ENCODE measurements at regions not wholly inside any gene's neighbourhood (a gene's known extent, or its start where the extent isn't known, plus 50 kb on each side); places are given as distances from the start of the nearest gene placed in this dataset.

DNA sequence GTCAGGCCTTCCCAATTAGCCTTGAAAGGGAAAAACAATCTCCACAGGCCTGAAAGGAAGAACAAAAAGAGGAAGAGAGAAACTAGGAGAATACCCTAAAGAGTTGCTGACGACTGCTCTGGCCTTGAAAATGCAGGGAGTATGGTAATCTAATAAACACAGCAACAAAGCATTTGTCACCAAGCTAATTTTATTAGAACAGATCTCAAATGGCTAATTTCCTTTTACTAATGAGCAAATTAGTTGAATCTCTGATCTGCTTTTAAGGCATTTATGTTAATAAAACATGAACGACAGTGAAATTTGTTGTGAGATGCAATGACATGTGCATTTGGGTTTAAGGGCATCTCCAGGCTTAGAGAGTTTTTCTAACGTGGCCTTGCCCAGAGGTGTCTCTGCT is 212.2 kb downstream of the BUD13 start (continued):
- TF ChIP-seq, protein P1, sequence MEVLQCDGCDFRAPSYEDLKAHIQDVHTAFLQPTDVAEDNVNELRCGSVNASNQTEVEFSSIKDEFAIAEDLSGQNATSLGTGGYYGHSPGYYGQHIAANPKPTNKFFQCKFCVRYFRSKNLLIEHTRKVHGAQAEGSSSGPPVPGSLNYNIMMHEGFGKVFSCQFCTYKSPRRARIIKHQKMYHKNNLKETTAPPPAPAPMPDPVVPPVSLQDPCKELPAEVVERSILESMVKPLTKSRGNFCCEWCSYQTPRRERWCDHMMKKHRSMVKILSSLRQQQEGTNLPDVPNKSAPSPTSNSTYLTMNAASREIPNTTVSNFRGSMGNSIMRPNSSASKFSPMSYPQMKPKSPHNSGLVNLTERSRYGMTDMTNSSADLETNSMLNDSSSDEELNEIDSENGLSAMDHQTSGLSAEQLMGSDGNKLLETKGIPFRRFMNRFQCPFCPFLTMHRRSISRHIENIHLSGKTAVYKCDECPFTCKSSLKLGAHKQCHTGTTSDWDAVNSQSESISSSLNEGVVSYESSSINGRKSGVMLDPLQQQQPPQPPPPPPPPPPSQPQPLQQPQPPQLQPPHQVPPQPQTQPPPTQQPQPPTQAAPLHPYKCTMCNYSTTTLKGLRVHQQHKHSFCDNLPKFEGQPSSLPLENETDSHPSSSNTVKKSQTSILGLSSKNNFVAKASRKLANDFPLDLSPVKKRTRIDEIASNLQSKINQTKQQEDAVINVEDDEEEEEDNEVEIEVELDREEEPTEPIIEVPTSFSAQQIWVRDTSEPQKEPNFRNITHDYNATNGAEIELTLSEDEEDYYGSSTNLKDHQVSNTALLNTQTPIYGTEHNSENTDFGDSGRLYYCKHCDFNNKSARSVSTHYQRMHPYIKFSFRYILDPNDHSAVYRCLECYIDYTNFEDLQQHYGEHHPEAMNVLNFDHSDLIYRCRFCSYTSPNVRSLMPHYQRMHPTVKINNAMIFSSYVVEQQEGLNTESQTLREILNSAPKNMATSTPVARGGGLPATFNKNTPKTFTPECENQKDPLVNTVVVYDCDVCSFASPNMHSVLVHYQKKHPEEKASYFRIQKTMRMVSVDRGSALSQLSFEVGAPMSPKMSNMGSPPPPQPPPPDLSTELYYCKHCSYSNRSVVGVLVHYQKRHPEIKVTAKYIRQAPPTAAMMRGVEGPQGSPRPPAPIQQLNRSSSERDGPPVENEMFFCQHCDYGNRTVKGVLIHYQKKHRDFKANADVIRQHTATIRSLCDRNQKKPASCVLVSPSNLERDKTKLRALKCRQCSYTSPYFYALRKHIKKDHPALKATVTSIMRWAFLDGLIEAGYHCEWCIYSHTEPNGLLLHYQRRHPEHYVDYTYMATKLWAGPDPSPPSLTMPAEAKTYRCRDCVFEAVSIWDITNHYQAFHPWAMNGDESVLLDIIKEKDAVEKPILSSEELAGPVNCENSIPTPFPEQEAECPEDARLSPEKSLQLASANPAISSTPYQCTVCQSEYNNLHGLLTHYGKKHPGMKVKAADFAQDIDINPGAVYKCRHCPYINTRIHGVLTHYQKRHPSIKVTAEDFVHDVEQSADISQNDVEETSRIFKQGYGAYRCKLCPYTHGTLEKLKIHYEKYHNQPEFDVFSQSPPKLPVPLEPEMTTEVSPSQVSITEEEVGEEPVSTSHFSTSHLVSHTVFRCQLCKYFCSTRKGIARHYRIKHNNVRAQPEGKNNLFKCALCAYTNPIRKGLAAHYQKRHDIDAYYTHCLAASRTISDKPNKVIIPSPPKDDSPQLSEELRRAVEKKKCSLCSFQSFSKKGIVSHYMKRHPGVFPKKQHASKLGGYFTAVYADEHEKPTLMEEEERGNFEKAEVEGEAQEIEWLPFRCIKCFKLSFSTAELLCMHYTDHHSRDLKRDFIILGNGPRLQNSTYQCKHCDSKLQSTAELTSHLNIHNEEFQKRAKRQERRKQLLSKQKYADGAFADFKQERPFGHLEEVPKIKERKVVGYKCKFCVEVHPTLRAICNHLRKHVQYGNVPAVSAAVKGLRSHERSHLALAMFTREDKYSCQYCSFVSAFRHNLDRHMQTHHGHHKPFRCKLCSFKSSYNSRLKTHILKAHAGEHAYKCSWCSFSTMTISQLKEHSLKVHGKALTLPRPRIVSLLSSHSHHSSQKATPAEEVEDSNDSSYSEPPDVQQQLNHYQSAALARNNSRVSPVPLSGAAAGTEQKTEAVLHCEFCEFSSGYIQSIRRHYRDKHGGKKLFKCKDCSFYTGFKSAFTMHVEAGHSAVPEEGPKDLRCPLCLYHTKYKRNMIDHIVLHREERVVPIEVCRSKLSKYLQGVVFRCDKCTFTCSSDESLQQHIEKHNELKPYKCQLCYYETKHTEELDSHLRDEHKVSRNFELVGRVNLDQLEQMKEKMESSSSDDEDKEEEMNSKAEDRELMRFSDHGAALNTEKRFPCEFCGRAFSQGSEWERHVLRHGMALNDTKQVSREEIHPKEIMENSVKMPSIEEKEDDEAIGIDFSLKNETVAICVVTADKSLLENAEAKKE (CRISPR knock-in tag; IDR thresholded peaks at IDR 0.05), result no peak
- TF ChIP-seq ZNF114 (CRISPR knock-in tag; IDR thresholded peaks at IDR 0.05), result no peak
- no peak for TF ChIP-seq POLR2AphosphoS5 (IDR thresholded peaks at IDR 0.05; ENCODE audit: low read depth)
- TF ChIP-seq, protein P2, sequence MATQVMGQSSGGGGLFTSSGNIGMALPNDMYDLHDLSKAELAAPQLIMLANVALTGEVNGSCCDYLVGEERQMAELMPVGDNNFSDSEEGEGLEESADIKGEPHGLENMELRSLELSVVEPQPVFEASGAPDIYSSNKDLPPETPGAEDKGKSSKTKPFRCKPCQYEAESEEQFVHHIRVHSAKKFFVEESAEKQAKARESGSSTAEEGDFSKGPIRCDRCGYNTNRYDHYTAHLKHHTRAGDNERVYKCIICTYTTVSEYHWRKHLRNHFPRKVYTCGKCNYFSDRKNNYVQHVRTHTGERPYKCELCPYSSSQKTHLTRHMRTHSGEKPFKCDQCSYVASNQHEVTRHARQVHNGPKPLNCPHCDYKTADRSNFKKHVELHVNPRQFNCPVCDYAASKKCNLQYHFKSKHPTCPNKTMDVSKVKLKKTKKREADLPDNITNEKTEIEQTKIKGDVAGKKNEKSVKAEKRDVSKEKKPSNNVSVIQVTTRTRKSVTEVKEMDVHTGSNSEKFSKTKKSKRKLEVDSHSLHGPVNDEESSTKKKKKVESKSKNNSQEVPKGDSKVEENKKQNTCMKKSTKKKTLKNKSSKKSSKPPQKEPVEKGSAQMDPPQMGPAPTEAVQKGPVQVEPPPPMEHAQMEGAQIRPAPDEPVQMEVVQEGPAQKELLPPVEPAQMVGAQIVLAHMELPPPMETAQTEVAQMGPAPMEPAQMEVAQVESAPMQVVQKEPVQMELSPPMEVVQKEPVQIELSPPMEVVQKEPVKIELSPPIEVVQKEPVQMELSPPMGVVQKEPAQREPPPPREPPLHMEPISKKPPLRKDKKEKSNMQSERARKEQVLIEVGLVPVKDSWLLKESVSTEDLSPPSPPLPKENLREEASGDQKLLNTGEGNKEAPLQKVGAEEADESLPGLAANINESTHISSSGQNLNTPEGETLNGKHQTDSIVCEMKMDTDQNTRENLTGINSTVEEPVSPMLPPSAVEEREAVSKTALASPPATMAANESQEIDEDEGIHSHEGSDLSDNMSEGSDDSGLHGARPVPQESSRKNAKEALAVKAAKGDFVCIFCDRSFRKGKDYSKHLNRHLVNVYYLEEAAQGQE (IDR thresholded peaks at IDR 0.05; ENCODE audit: unreplicated experiment), result no peak
- TF ChIP-seq, protein P3, sequence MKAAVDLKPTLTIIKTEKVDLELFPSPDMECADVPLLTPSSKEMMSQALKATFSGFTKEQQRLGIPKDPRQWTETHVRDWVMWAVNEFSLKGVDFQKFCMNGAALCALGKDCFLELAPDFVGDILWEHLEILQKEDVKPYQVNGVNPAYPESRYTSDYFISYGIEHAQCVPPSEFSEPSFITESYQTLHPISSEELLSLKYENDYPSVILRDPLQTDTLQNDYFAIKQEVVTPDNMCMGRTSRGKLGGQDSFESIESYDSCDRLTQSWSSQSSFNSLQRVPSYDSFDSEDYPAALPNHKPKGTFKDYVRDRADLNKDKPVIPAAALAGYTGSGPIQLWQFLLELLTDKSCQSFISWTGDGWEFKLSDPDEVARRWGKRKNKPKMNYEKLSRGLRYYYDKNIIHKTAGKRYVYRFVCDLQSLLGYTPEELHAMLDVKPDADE (IDR thresholded peaks at IDR 0.05), result no peak
- no peak for TF ChIP-seq JUNB (IDR thresholded peaks at IDR 0.05; ENCODE audit: unreplicated experiment)
- TF ChIP-seq CREB1 (CRISPR knock-in tag; IDR thresholded peaks at IDR 0.05; ENCODE audit: low read depth), result no peak
